ENCODE measurements at regions not wholly inside any gene's neighbourhood (a gene's known extent, or its start where the extent isn't known, plus 50 kb on each side); places are given as distances from the start of the nearest gene placed in this dataset.

DNA sequence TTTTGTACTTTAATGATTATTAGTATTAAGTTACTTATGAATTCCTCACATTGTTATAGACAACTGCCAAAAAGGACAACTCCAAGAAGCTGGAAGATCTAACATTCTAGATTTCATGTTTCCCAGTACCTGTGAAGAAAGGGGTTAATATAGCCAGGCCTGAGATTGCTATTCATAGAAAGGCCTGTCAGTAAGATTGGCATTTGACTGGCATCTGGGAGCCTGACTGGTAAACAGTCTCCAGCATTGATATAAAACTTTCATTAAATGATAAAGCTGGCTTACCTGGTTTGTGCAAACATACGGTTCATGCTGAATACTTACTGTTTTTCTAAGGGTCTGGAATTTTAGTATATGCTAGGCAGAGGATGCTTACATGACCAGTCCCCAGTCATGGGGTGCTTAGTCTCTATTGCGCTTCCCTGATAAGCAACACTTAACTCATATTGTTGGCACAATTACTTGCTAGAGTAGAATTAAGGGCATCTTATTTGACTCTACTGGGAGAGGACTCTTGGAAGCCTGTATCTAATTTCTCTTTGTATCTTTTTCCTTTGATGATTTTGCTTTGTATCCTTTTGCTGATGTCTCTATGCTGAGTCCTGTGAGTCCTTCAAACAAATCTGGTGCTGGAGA lies 340.4 kb upstream of the SEMA6A start:
- Histone ChIP-seq H3K27me3 (ENCODE audit: control insufficient read depth, insufficient read depth, low read length) (no peaks in the 10 kb centered on the region), H3K9me3 (ENCODE audit: control insufficient read depth, insufficient read depth, low read length) (no peaks in the 10 kb centered on the region), H3K4me3 (ENCODE audit: low read length) (no peak overlapping the region), H3K27ac (ENCODE audit: low read length) (no peak overlapping the region), H3K4me1 (ENCODE audit: control insufficient read depth, insufficient read depth, low read length) (no peaks in the 10 kb centered on the region), H3K36me3 (ENCODE audit: control insufficient read depth, insufficient read depth, low read length) (no peaks in the 10 kb centered on the region)
- no peaks in the 10 kb centered on the region for H3K36me3 Mint-ChIP-seq
- H3K27ac Mint-ChIP-seq = no peak overlapping the region
- DNase-seq = no peak
- TF ChIP-seq, protein P1, sequence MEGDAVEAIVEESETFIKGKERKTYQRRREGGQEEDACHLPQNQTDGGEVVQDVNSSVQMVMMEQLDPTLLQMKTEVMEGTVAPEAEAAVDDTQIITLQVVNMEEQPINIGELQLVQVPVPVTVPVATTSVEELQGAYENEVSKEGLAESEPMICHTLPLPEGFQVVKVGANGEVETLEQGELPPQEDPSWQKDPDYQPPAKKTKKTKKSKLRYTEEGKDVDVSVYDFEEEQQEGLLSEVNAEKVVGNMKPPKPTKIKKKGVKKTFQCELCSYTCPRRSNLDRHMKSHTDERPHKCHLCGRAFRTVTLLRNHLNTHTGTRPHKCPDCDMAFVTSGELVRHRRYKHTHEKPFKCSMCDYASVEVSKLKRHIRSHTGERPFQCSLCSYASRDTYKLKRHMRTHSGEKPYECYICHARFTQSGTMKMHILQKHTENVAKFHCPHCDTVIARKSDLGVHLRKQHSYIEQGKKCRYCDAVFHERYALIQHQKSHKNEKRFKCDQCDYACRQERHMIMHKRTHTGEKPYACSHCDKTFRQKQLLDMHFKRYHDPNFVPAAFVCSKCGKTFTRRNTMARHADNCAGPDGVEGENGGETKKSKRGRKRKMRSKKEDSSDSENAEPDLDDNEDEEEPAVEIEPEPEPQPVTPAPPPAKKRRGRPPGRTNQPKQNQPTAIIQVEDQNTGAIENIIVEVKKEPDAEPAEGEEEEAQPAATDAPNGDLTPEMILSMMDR (IDR thresholded peaks at IDR 0.05) = no peak
- H3K4me1 Mint-ChIP-seq = no peaks in the 10 kb centered on the region
- ATAC-seq = no peak
- intact Hi-C loops (cut with micrococcal nuclease) = no loop called here
- H3K4me3 Mint-ChIP-seq = no peak overlapping the region
- H3K27me3 Mint-ChIP-seq (ENCODE audit: low read depth in 2 of 2) = no peaks in the 10 kb centered on the region
- H3K9me3 Mint-ChIP-seq = peaks cover 0 to 11% of the 10 kb centered on the region in 2 donors
- WGBS (ENCODE audit: insufficient coverage) = 89% methylated on average over 1 of the region's 2 CpGs

DNA sequence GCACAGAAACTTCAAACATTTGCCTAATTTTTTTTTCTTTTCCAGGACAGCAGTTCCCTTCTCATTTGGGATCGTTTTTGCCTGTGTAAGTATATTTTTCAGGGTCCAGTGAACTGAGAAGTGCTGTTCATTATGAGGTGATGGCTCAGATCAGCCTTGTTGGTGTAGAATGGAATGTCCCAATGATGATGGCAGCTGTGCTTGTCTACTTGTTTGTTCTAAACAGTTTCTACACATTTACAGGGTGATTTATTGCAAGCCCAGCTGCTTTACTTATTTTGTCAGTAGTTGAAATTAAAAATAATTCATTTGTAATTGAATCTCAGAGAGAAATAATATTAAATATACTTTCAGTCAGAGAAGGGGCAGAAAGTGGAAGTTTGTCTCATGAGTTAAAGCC lies 337.6 kb upstream of the SEMA6A start:
- no peak overlapping the region for H3K4me3 Mint-ChIP-seq

DNA sequence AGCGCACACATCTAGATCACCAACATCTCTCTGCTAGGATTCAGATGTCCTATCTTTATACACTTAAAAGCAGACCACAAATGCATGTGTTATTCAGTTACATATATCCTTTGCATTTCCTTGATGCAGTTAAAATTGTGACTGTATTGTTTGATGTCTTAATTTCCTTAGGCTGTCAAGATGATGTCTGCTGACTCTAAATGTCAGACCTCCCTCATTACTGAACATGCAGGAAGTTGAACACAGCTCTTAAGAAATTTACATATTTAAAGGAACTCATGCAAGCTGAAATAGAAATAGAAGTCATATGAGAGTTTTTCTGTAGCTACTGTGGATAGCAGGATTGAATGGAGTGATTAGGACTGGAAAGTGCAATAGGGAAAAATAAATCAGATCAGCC lies 336.5 kb upstream of the SEMA6A start:
- no peak overlapping the region for H3K4me3 Mint-ChIP-seq
- Histone ChIP-seq H3K27me3 (ENCODE audit: control insufficient read depth, insufficient read depth, low read length) (no peaks in the 10 kb centered on the region), H3K27ac (ENCODE audit: low read length) (no peak overlapping the region), H3K9me3 (ENCODE audit: control insufficient read depth, insufficient read depth, low read length) (no peaks in the 10 kb centered on the region), H3K4me3 (ENCODE audit: low read length) (no peak overlapping the region), H3K36me3 (ENCODE audit: control insufficient read depth, insufficient read depth, low read length) (no peaks in the 10 kb centered on the region), H3K4me1 (ENCODE audit: control insufficient read depth, insufficient read depth, low read length) (no peaks in the 10 kb centered on the region)
- H3K27me3 Mint-ChIP-seq (ENCODE audit: low read depth in 2 of 2) = no peaks in the 10 kb centered on the region
- H3K4me1 Mint-ChIP-seq = no peaks in the 10 kb centered on the region
- H3K27ac Mint-ChIP-seq = no peak overlapping the region
- DNase-seq (no peak), ATAC-seq (no peak)
- TF ChIP-seq, protein P1 (IDR thresholded peaks at IDR 0.05) = no peak
- intact Hi-C loops (cut with micrococcal nuclease) = no loop called here
- H3K36me3 Mint-ChIP-seq = no peaks in the 10 kb centered on the region
- H3K9me3 Mint-ChIP-seq = peaks cover 4 to 11% of the 10 kb centered on the region in 2 donors
- WGBS (ENCODE audit: insufficient coverage) = 78% methylated on average over 1 of the region's 1 CpG

More for the DNA sequence above, 337.6 kb upstream of the SEMA6A start:
- ATAC-seq (no peak), DNase-seq (no peak)
- H3K27ac Mint-ChIP-seq = no peak overlapping the region
- Histone ChIP-seq H3K9me3 (ENCODE audit: control insufficient read depth, insufficient read depth, low read length) (no peaks in the 10 kb centered on the region), H3K4me3 (ENCODE audit: low read length) (no peak overlapping the region), H3K27me3 (ENCODE audit: control insufficient read depth, insufficient read depth, low read length) (no peaks in the 10 kb centered on the region), H3K36me3 (ENCODE audit: control insufficient read depth, insufficient read depth, low read length) (no peaks in the 10 kb centered on the region), H3K4me1 (ENCODE audit: control insufficient read depth, insufficient read depth, low read length) (no peaks in the 10 kb centered on the region), H3K27ac (ENCODE audit: low read length) (no peak overlapping the region)
- no peaks in the 10 kb centered on the region for H3K27me3 Mint-ChIP-seq (ENCODE audit: low read depth in 2 of 2)
- H3K36me3 Mint-ChIP-seq = no peaks in the 10 kb centered on the region
- H3K4me1 Mint-ChIP-seq = no peaks in the 10 kb centered on the region
- H3K9me3 Mint-ChIP-seq = peaks cover 3 to 9% of the 10 kb centered on the region in 2 donors
- 50% methylated on average over 1 of the region's 1 CpG for WGBS (ENCODE audit: insufficient coverage)
- TF ChIP-seq, protein P1 (IDR thresholded peaks at IDR 0.05) = no peak
- intact Hi-C loops (cut with micrococcal nuclease) = no loop called here

DNA sequence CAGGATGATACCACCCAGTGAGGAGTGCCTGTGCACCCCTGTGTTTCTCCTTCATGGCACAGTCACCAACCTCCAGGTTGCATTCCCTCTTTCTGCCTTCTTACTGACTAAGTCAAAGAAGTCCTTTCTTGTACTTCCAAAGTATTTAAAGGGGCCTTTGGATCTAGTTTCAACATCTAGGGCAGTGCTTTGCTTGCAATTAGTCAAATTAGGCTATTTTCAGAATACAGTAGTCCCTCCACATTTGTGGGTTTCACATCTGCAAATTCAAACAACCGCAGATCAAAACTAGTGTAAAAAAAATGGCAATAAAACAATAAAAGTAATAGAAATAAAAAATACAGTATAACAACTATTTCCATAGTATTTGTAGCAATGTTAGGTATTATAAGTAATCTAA lies 333.9 kb upstream of the SEMA6A start:
- H3K27ac ChIP-seq (ENCODE audit: low read length) = no peak overlapping the region
- H3K27me3 Mint-ChIP-seq (ENCODE audit: low read depth in 2 of 2) = no peaks in the 10 kb centered on the region
- TF ChIP-seq, protein P1 (IDR thresholded peaks at IDR 0.05) = no peak
- H3K9me3 ChIP-seq (ENCODE audit: control insufficient read depth, insufficient read depth, low read length) = no peaks in the 10 kb centered on the region
- no peak for ATAC-seq
- H3K36me3 ChIP-seq (ENCODE audit: control insufficient read depth, insufficient read depth, low read length) = no peaks in the 10 kb centered on the region
- no peaks in the 10 kb centered on the region for H3K27me3 ChIP-seq (ENCODE audit: control insufficient read depth, insufficient read depth, low read length)
- no peaks in the 10 kb centered on the region for H3K4me1 ChIP-seq (ENCODE audit: control insufficient read depth, insufficient read depth, low read length)
- peaks cover 5 to 8% of the 10 kb centered on the region in 2 donors for H3K9me3 Mint-ChIP-seq
- no peaks in the 10 kb centered on the region for H3K36me3 Mint-ChIP-seq
- DNase-seq = no peak
- H3K4me1 Mint-ChIP-seq = no peaks in the 10 kb centered on the region
- no peak overlapping the region for H3K4me3 Mint-ChIP-seq
- intact Hi-C loops (cut with micrococcal nuclease) = no loop called here
- H3K4me3 ChIP-seq (ENCODE audit: low read length) = no peak overlapping the region
- WGBS (ENCODE audit: insufficient coverage) = no CpG with 5 or more reads among the region's 1 CpG
- H3K27ac Mint-ChIP-seq = no peak overlapping the region
